WTC11 (cell line): ENCODE measurements at regions not wholly inside any gene's neighbourhood (a gene's known extent, or its start where the extent isn't known, plus 50 kb on each side); places are given as distances from the start of the nearest gene placed in this dataset.

Experiments used
- ATAC-seq: fragments of 200-7000 bp; cut with Tn5 transposase; 2 replicates; pipeline ENCODE4 v1.10.0; 2021; ENCODE audit warnings: mild to moderate bottlenecking, moderate library complexity
- CTCF ChIA-PET: fragments of 300-600 bp; sonication (Branson Sonifier 250); formaldehyde crosslinking; loops from one replicate; lab custom pipeline; 2021; ENCODE audit warnings: antibody characterized with exemption; lab: Charles Lee
- POLR2A ChIA-PET: fragments of 350-600 bp; sonication (Branson Sonifier 250); formaldehyde crosslinking; loops from one replicate; lab custom pipeline; 2021; ENCODE audit warnings: antibody characterized with exemption; lab: Charles Lee
- DNase-seq: peaks from one replicate; pipeline ENCODE4 v3.0.0; 2021; ENCODE audit warnings: low spot score
- H3K27ac Mint-ChIP-seq: 2 replicates; pipeline ENCODE4 v1.8.0; 2021; ENCODE audit warnings: mixed read lengths
- H3K27me3 Mint-ChIP-seq: 2 replicates; pipeline ENCODE4 v1.8.0; 2021; ENCODE audit warnings: low read depth, mild to moderate bottlenecking, moderate library complexity, mixed read lengths
- H3K36me3 Mint-ChIP-seq: 2 replicates; pipeline ENCODE4 v1.8.0; 2021; ENCODE audit warnings: mixed read lengths
- H3K4me1 Mint-ChIP-seq: 2 replicates; pipeline ENCODE4 v1.8.0; 2022; ENCODE audit warnings: mixed read lengths
- H3K4me3 Mint-ChIP-seq: 2 replicates; pipeline ENCODE4 v1.8.0; 2021; ENCODE audit warnings: mild to moderate bottlenecking, moderate library complexity, mixed read lengths
- H3K9me3 Mint-ChIP-seq: 2 replicates; pipeline ENCODE4 v1.8.0; 2021; ENCODE audit warnings: mixed read lengths
- E2F1 ChIP-seq: sonication (generic); formaldehyde crosslinking; IDR thresholded peaks from 2 replicates; pipeline ENCODE4 v1.8.0; 2022; ENCODE audit warnings: mild to moderate bottlenecking, missing genetic modification reagents
- EMX1 ChIP-seq: fragments of 250-450 bp; sonication (Bioruptor Pico); IDR thresholded peaks from 2 replicates; pipeline ENCODE4 v1.8.0; 2021; ENCODE audit warnings: mild to moderate bottlenecking
- ESRRA ChIP-seq: sonication (generic); formaldehyde crosslinking; IDR thresholded peaks from 2 replicates; pipeline ENCODE4 v1.8.1; 2022; ENCODE audit warnings: mild to moderate bottlenecking, missing genetic modification reagents, borderline replicate concordance
- FOXK1 ChIP-seq: sonication (generic); formaldehyde crosslinking; IDR thresholded peaks from 2 replicates; pipeline ENCODE4 v1.8.0; 2022; ENCODE audit warnings: mild to moderate bottlenecking, moderate library complexity, missing genetic modification reagents
- KAT7 ChIP-seq: sonication (generic); formaldehyde crosslinking; IDR thresholded peaks from 2 replicates; pipeline ENCODE4 v1.8.1; 2023; ENCODE audit warnings: missing genetic modification reagents, mild to moderate bottlenecking, borderline replicate concordance
- MXD4 ChIP-seq: fragments of 250-450 bp; sonication (Bioruptor Pico); IDR thresholded peaks from 2 replicates; pipeline ENCODE4 v1.8.0; 2021; ENCODE audit warnings: mild to moderate bottlenecking, moderate library complexity, borderline replicate concordance
- NFYB ChIP-seq: sonication (generic); formaldehyde crosslinking; conservative IDR thresholded peaks from 2 replicates; pipeline ENCODE4 v1.8.0; 2022; ENCODE audit warnings: low read depth, missing genetic modification reagents
- NR3C1 ChIP-seq: sonication (generic); formaldehyde crosslinking; conservative IDR thresholded peaks from 2 replicates; pipeline ENCODE4 v1.8.1; 2023; ENCODE audit warnings: low read depth, mild to moderate bottlenecking, missing genetic modification reagents
- SOX15 ChIP-seq: fragments of 250-450 bp; sonication (Bioruptor Pico); IDR thresholded peaks from 2 replicates; pipeline ENCODE4 v1.9.0; 2021; ENCODE audit warnings: mild to moderate bottlenecking
- ZBTB21 ChIP-seq: sonication (generic); formaldehyde crosslinking; IDR thresholded peaks from 2 replicates; pipeline ENCODE4 v1.8.1; 2023; ENCODE audit warnings: mild to moderate bottlenecking, missing genetic modification reagents, borderline replicate concordance
- ZNF138 ChIP-seq: sonication (generic); formaldehyde crosslinking; conservative IDR thresholded peaks from 2 replicates; pipeline ENCODE4 v1.8.1; 2022; ENCODE audit warnings: mild to moderate bottlenecking, moderate library complexity, missing genetic modification reagents
- ZNF219 ChIP-seq: sonication (generic); formaldehyde crosslinking; IDR thresholded peaks from 2 replicates; pipeline ENCODE4 v1.8.0; 2023; ENCODE audit warnings: missing genetic modification reagents, mild to moderate bottlenecking, borderline replicate concordance
- ZNF423 ChIP-seq: fragments of 250-450 bp; sonication (Bioruptor Pico); IDR thresholded peaks from 2 replicates; pipeline ENCODE4 v2.1.2; 2022; ENCODE audit warnings: mild to moderate bottlenecking, moderate library complexity
- ZSCAN18 ChIP-seq: fragments of 250-450 bp; sonication (Bioruptor Pico); IDR thresholded peaks from 2 replicates; pipeline ENCODE4 v2.1.2; 2022; ENCODE audit warnings: mild to moderate bottlenecking, moderate library complexity
- TF ChIP-seq, protein P1 (sequence below): sonication (generic); formaldehyde crosslinking; IDR thresholded peaks from 2 replicates; pipeline ENCODE4 v1.8.1; 2023; ENCODE audit warnings: mild to moderate bottlenecking, missing genetic modification reagents, moderate library complexity
- TF ChIP-seq, protein P2 (sequence below): sonication (generic); formaldehyde crosslinking; IDR thresholded peaks from 2 replicates; pipeline ENCODE4 v1.8.0; 2023; ENCODE audit warnings: mild to moderate bottlenecking, missing genetic modification reagents
- TF ChIP-seq, protein P3 (sequence below): fragments of 250-450 bp; sonication (Bioruptor Pico); conservative IDR thresholded peaks from 2 replicates; pipeline ENCODE4 v1.9.0; 2021; ENCODE audit warnings: mild to moderate bottlenecking
- TF ChIP-seq, protein P4 (sequence below): fragments of 250-450 bp; sonication (Bioruptor Pico); IDR thresholded peaks from 2 replicates; pipeline ENCODE4 v1.9.0; 2021; ENCODE audit warnings: moderate library complexity, mild to moderate bottlenecking, inconsistent platforms, borderline replicate concordance
- TF ChIP-seq, protein P5 (sequence below): sonication (generic); formaldehyde crosslinking; IDR thresholded peaks from 2 replicates; pipeline ENCODE4 v1.8.1; 2023; ENCODE audit warnings: mild to moderate bottlenecking, missing genetic modification reagents

DNA sequence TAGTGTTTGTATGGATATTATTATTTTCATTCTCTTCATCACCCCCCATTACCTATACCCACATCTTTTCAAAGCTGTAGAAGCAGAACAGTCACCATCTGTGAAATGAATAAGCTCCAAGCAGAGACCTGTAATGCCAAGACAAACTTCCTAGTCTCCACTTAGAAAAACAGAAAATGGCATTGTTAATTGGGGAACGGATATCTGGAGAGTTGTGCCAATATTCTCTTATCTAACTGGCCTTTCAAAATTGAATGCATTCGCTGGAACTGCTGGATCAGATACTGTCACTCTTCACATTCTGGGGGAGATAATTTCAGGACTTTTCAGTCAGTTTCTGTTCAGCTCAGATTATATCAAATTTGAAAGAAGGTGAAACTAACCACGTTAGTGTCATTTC lies 464.4 kb upstream of the GOT2 start (continued):
- TF ChIP-seq, protein P1, sequence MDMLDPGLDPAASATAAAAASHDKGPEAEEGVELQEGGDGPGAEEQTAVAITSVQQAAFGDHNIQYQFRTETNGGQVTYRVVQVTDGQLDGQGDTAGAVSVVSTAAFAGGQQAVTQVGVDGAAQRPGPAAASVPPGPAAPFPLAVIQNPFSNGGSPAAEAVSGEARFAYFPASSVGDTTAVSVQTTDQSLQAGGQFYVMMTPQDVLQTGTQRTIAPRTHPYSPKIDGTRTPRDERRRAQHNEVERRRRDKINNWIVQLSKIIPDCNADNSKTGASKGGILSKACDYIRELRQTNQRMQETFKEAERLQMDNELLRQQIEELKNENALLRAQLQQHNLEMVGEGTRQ (CRISPR knock-in tag), result no peak

DNA sequence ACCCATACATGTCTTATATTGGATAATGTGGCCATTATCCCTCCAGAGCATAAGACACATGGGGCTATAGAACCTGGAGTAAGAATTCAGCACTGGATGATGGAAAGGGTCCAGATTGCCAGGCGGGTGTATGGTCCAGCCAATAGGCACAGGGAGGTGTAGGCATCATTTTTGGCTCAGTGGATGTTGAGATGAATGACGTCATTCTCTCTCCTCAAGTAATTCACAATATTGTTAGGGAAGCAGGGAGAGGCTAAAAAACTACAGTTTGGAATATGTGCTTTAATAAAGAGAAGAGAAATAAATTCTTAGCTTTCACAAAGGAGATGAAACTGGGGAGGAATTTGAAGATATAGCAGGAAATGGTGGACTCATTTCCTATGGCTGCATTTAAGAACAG lies 461.1 kb upstream of the GOT2 start:
- no peak for ATAC-seq
- Mint-ChIP-seq H3K27me3 (no peaks in the 10 kb centered on the region), H3K4me1 (peaks cover 3% of the 10 kb centered on the region), H3K4me3 (no peak overlapping the region), H3K27ac (no peak overlapping the region), H3K36me3 (no peaks in the 10 kb centered on the region), H3K9me3 (no peaks in the 10 kb centered on the region)
- TF ChIP-seq ZBTB21 (CRISPR knock-in tag), result no peak
- TF ChIP-seq NFYB (CRISPR knock-in tag), result no peak
- TF ChIP-seq, protein P2, sequence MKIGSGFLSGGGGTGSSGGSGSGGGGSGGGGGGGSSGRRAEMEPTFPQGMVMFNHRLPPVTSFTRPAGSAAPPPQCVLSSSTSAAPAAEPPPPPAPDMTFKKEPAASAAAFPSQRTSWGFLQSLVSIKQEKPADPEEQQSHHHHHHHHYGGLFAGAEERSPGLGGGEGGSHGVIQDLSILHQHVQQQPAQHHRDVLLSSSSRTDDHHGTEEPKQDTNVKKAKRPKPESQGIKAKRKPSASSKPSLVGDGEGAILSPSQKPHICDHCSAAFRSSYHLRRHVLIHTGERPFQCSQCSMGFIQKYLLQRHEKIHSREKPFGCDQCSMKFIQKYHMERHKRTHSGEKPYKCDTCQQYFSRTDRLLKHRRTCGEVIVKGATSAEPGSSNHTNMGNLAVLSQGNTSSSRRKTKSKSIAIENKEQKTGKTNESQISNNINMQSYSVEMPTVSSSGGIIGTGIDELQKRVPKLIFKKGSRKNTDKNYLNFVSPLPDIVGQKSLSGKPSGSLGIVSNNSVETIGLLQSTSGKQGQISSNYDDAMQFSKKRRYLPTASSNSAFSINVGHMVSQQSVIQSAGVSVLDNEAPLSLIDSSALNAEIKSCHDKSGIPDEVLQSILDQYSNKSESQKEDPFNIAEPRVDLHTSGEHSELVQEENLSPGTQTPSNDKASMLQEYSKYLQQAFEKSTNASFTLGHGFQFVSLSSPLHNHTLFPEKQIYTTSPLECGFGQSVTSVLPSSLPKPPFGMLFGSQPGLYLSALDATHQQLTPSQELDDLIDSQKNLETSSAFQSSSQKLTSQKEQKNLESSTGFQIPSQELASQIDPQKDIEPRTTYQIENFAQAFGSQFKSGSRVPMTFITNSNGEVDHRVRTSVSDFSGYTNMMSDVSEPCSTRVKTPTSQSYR (CRISPR knock-in tag), result no peak
- TF ChIP-seq, protein P3, sequence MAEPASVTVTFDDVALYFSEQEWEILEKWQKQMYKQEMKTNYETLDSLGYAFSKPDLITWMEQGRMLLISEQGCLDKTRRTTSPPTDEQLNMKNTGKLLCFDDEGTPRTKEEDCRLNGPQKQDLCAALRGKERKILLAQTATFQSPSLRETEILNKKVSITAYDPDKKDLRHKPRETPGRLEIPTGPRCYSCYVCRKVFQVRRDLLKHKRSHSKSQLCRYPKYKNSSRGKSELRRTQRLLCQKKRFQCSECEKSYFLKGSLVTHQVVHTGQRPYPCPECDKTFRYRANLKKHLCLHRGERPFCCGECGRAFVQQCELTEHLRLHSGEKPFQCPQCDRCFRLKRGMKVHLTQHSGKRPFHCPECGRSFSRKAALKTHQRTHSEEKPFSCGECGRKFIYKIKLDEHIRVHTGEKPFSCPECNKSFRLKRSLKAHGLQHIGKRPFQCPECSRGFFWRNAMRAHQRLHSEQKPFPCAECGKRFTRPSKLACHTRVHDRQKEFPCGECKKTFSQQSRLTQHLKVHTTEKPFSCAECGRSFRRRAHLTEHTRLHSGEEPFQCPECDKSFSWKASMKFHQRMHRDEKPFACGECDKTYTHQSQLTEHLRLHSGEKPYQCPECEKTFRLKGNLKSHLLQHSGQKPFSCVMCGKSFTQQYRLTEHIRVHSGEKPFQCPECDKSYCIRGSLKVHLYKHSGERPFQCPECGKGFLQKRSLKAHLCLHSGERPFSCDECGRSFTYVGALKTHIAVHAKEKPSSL (CRISPR knock-in tag), result no peak
- no peak for TF ChIP-seq MXD4 (CRISPR knock-in tag)
- no peak for TF ChIP-seq NR3C1
- no peak for TF ChIP-seq ZNF423 (CRISPR knock-in tag)
- no peak for TF ChIP-seq ZSCAN18 (CRISPR knock-in tag)
- no peak for TF ChIP-seq E2F1 (CRISPR knock-in tag)
- TF ChIP-seq, protein P4, sequence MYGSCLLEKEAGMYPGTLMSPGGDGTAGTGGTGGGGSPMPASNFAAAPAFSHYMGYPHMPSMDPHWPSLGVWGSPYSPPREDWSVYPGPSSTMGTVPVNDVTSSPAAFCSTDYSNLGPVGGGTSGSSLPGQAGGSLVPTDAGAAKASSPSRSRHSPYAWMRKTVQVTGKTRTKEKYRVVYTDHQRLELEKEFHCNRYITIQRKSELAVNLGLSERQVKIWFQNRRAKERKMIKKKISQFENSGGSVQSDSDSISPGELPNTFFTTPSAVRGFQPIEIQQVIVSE (CRISPR knock-in tag), result no peak
- TF ChIP-seq ZNF219 (CRISPR knock-in tag), result no peak
- TF ChIP-seq ZNF138 (CRISPR knock-in tag), result no peak
- ChIA-PET CTCF (no interaction called here), POLR2A (interaction anchor here (0.5 kb wide), 1 partner anchor 387 kb away, joined by 4 read pairs; no protein-coding TSS in a partner anchor)
- DNase-seq, result no peak

GRCh38 chr16:59193637-59194036 lies 459.5 kb upstream of the GOT2 start:
- no peaks in the 10 kb centered on the region for H3K27me3 Mint-ChIP-seq
- H3K4me1 Mint-ChIP-seq, result peaks cover 2% of the 10 kb centered on the region; the same call in 1 of the 2 replicates
- no peaks in the 10 kb centered on the region for H3K9me3 Mint-ChIP-seq
- CTCF ChIA-PET, result interaction anchor here (1.2 kb wide), 1 partner anchor 55 kb away, joined by 6 read pairs; no protein-coding TSS in a partner anchor
- H3K36me3 Mint-ChIP-seq, result no peaks in the 10 kb centered on the region
- ATAC-seq, result no peak
- no peak overlapping the region for H3K4me3 Mint-ChIP-seq
- DNase-seq, result no peak
- no peak for TF ChIP-seq ESRRA (CRISPR knock-in tag)
- TF ChIP-seq, protein P5, sequence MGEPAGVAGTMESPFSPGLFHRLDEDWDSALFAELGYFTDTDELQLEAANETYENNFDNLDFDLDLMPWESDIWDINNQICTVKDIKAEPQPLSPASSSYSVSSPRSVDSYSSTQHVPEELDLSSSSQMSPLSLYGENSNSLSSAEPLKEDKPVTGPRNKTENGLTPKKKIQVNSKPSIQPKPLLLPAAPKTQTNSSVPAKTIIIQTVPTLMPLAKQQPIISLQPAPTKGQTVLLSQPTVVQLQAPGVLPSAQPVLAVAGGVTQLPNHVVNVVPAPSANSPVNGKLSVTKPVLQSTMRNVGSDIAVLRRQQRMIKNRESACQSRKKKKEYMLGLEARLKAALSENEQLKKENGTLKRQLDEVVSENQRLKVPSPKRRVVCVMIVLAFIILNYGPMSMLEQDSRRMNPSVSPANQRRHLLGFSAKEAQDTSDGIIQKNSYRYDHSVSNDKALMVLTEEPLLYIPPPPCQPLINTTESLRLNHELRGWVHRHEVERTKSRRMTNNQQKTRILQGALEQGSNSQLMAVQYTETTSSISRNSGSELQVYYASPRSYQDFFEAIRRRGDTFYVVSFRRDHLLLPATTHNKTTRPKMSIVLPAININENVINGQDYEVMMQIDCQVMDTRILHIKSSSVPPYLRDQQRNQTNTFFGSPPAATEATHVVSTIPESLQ (CRISPR knock-in tag), result no peak
- no peak for TF ChIP-seq FOXK1 (CRISPR knock-in tag)
- TF ChIP-seq EMX1, result no peak
- no peak for TF ChIP-seq KAT7
- TF ChIP-seq SOX15, result no peak
- TF ChIP-seq, all 79 proteins: peak for 0
- no peak overlapping the region for H3K27ac Mint-ChIP-seq
- POLR2A ChIA-PET, result no interaction called here
